ENCODE measurements at regions not wholly inside any gene's neighbourhood (a gene's known extent, or its start where the extent isn't known, plus 50 kb on each side); places are given as distances from the start of the nearest gene placed in this dataset.
"Not testable (repeated sequence)": the region's sequence is repeated elsewhere in the genome, so short reads cannot be mapped to it uniquely, and the experiment has no call there.

DNA sequence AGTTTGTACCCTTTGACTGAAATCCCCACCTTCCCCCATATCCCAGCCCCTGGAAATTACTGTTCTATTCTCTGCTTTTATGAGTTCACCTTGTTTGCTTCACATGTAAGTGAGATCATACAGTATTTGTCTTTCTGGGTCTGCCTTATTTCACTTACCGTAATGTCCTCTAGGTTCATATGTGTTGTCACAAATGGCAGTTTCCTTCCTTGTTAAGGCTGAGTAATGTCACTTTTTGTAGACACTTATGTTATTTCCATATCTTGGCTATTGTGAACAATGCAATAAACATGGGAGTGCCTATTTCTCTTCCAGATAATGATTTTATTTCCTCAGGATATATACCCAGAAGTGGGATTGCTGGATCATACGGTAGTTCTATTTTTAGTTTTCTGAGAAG, 272.3 kb downstream of the MRPS30 start:
- DNase-seq: no peak

DNA sequence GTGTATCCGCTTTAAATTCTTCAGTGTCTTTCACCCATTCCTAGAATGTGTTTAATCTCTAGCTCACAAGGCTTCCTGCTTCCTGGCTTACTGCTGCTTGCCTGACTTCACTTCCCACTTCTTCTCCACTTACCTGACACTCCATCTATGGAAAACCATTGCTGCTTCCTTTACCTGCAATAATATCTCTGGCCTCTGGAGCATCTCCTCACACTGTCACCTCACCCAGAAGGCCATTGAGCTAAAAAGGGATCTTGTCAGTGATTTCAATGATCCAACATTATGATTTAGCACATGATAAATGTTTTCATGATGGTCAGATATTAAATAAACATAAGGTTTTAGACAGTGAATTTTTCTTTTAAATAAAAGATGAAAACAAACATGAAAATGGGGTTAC, 281.1 kb downstream of the MRPS30 start:
- no peak for DNase-seq

DNA sequence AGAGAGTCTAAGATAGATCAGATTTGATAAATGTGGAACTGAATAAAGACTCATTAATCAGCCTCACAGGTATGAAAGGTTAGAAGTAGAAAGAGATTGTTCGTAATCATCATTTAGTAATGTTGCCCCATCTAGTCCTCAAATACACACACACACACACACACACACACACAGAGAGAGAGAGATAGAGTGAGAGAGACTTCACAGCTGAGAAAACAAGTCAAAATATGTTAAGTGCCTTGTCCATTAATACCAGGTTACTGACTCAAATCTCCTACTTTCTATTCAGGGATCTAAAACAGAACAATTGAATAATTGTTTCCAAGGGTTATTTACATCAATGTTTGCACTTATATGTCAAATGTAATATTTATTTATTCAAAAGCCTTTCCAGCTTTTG, 284.6 kb downstream of the MRPS30 start:
- DNase-seq: no peak

DNA sequence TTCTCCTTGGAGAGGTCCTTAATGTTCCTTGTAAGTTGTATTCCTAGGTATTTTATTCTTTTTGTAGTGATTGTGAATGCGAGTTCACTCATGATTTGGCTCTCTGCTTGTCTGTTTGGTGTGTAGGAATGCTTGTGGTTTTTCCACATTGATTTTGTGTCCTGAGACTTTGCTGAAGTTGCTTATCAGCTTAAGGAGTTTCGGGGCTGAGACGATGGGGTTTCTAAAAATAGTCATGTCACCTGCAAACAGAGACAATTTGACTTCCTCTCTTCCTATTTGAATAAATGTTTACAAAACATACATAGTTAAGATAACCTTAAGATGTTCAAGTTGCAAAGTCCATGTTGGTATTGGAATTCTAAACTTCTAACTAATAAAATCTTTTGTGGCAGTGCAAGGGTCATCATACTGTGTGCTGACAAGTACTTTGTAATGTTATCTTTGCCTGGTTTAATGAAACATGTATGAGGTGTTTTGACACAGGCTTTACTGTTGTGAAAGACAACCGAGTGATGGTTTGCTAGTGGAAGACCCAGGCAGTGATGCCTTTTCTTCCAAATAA, 286.2 kb downstream of the MRPS30 start:
- DNase-seq: no peak

DNA sequence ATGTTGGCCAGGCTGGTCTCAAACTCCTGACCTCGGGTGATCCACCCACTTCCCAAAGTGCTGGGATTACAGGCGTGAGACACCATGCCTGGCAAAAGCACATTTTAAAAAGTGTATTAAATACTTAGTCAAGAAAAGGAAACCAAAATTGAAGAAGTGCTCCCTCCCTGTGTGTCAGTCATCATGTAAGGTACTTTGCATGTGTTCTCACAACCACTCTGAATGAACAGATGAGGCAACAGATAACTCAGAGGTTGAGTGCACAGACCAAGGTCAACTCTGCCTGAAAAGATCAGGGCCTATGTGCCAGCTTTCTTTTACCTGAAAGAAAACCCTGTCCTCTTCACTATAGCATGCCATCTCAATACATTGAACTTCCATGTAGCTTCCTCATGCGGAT, 289.7 kb downstream of the MRPS30 start:
- DNase-seq: no peak

DNA sequence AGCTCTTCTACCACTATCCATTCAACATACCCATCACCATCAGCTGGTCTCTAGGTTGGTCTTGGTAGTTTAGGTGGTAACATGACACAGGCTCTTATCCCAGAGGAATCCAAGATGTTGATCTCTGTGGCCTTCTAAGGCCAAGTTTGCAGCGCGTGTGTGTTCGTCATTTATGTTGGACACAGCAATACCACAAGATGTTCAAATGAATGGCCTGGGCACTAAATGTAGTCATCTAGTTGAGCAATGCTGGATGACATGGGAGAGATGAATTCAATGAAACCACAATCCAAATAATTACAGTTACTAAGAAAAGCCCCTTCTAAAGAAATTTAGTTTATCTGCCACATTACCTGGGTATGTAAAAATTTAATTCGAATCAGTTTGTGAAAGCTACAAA, 292.4 kb downstream of the MRPS30 start:
- no peak for DNase-seq

DNA sequence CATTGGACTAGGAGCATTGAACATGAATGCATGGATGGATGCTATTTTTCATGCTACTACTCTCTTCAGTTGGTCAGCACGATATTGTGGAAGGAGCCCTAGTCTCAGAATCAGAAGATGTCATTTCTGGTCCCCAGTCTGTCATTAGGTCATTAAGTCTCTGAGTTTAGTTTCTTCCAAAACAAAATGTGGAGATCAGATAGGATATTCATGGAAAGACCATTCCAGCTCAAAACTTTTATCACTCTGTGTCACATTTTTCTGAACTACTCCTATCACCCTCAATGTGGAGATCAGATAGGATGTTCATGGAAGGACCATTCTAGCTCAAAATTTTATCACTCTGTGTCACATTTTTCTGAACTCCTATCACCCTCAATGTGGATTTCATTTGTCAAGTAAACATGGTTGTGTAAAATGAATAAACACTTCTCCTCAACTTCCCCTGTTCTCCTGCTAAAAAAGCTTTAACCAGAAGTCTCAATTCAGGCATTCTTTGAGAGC, 296.8 kb downstream of the MRPS30 start:
- no peak for DNase-seq

DNA sequence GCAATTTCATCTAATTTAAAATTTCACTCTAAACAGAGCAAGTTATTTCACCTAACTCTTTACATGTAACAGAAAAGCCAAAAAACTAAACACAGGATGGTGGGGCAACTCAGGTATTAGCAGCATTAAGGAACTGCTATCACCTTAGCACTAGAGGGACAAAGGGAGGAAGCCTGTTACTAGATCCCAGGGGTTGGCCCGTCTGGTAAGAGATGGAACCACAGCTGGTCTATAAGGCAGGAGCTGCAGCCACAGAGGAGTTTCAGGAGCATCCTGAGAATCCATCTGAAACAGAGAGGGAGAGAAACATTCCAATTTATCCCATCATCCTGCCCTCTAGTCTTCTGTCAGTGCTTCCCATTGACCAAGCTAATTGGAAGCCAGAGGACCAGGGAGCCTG, 300.3 kb downstream of the MRPS30 start:
- no peak for DNase-seq

DNA sequence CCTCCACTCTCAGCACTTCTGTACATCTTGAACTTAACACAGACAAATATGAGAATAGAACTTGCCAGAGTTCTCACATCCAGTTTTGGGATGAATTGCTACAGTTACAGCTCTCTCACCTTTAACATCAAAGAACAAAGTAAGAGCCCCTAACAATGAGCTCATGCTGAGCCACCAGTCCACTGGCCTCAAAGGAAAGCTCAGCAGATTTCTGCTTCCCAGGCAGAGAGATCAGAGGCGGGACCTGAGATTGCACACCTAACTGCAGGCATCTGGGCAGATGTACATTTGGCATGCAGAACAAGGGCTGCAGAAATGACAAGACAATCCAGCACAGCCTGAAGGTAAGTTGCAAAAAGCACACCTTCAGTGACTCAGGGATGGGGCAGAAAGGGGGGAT, 300.9 kb downstream of the MRPS30 start:
- DNase-seq: no peak

DNA sequence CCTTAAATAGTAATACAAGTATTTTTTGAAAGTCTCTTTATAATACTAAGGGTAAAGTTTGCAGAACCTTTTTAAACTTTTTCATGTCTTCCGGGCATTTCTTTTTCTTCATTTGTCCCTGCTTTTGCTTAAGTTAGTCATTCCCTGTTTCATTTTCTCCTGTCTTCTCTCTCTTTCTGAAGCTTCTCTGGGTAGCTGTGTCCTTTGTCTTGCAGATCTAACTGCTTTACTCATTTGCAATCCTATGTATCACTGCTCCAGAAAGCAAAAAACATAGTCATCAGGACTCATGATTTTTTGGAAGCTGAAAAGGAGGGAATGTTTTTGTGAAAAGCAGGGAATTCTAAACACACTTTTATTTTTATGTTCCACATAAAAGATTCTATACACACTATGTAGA, 301.7 kb downstream of the MRPS30 start:
- DNase-seq: no peak

DNA sequence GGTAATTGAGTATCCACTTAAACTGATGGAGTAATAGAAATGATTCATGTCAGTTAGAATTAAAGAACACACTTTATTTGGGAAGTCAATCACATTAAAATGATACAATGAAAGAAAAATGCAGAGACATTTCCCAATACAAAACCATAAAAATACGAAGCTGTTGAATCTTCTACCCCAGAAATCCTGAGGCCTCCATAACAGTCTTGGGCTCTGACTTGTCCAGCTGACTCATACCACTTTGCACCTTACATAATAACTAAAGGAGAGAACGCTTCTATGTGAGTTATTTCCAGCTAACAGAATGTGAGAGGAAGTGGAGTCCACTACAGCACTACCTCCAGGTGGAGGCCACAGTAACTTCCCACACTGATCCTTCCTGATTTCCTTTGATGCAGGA, 305.0 kb downstream of the MRPS30 start:
- no peak for DNase-seq

DNA sequence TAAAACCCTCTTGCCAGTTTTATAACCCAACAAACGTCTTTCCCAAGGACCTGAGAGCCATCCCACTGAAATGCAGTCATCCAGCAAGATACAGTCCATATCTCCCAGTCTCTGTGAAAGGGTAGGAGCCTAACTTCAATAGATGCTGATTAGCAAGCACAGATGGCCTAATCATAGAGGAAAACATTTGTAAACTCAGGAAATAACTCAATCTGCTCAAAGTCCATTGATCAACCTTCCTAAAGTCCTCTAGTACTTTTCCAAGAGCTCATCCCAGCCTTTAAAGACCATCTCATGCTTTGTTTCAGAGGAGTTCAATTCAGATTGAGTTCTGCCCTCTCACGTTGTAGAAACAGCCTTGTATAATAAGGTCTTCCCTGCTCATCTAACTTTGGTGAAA, 324.2 kb downstream of the MRPS30 start:
- DNase-seq: no peak

DNA sequence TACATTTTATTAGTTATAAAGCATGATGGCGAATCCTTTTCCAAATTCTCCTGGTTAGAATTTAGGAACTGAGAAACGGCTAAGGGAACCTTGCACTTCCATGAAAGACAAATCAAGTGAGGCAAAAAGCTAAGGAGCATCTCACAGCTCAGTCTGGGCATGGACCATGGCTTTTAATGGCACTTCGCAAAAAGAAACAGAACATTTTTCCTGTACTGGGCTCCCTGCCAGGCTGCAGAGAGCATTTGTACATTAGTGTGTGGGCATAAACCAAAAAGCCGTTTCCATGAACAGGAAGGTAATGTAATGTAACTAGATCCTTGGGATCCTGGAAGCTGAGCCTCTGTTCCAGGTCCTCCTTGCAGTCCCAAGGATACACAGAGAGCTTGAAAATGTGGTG, 354.2 kb downstream of the MRPS30 start:
- no peak for DNase-seq

DNA sequence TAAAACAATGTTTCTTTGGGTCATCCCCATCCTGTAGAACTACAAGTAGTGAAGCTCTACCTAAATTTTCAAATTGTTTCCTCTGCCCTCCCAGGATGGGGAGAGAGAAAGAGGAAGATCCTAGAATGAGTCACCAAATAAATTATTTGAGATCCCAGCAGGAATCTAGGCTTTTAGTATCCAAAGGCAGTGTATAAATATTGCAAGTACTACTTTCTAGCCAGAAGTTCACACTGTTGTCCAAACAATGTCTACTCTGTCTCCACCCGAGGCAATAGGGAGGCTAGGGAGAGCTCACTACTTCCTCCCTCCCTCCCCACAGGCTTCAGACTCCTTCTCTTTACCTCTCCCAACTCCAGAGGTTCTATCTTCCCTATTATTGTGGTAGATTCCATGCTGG, 362.8 kb downstream of the MRPS30 start:
- DNase-seq: no peak

DNA sequence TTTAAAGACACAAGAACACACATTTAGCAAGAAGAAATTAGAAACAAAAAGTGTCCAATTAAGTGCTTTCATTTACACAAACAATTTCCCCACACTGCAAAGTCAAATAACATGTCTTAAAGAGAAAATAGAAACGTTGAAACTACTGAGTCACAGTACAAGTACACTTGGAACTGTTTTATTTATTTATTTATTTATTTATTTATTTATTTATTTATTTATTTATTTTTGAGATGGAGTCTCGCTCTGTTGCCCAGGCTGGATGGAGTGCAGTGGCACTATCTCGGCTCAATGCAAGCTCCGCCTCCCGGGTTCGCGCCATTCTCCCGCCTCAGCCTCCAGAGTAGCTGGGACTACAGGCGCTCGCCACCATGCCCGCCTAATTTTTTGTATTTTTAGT, 363.9 kb downstream of the MRPS30 start:
- not testable (repeated sequence) for DNase-seq

DNA sequence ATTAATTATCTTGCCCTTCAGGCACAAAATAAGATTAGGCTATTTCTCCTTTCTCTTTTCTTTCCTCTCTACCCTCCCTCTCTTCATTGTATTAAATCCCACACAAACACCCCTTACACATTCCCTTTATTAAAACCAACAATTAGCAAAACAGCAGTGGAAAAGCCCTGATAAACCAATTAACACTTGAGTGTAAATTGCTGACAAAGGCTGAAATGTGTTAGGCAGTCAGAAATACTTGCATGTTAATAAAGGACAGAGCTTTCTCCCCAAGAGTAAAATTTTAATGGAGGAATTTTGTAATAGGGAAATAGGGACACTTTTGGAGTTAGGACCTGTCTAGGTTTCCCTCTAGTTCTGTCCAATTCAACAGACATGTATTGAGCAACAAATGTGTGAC, 370.9 kb downstream of the MRPS30 start:
- no peak for DNase-seq

DNA sequence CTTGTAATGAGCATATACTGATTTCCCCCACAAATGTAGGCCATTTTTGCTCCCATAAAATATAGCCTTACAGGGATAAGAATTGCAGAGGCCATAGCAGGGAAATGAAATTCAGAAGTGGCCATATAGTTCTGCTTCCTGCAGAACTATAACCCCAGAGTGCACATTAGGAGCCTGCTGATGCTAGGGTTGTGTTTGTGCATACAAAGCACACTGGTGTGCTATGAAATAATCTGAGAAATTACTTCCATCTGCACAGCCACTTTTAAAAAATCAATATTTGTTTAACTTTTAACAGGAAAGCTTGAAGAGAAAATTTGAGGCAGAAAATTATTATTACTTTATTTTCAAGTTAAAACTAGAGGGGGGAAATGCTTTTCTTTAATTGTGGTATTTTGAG, 380.3 kb downstream of the MRPS30 start:
- DNase-seq: no peak

DNA sequence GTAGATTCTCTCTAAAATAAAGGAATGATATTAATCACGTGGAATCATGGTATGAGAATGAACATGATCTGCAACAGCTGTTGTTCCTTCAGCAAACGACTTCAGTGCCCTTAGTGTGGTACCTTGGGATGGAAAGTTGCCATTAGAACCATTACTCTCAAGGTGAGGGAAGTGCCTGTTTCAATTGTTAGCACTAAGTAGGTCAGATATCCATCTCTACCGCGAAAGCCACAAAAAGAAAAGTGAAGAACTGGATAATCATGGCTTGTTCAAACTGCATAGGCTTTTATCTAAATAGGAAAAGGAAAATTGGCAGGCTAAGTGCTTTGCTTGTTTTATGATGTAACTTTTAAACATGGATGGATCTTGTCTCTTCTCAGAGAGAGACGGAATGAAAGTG, 380.7 kb downstream of the MRPS30 start:
- DNase-seq: no peak

DNA sequence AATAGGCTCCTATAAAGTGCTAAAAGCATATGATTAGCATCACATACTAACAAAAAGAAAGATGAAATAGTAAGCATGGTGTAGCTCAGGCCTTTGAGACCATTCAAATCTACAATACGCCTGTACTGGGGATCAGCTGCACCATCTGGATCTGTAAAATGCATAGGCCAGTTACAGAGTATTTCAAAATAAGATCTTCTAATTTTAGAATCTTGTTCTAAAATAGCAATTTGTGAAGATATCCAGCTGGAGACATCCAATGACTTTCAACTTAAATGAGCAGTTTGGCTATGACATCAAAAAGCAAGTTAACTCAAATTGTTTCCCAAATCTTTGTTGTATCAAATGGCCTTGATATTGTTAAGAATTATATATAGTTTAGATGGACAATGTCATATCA, 386.3 kb downstream of the MRPS30 start:
- DNase-seq: no peak
